HG02623 (cell line): ENCODE measurements at regions not wholly inside any gene's neighbourhood (a gene's known extent, or its start where the extent isn't known, plus 50 kb on each side); places are given as distances from the start of the nearest gene placed in this dataset.

Experiments
- ATAC-seq: cut with Tn5 transposase; IDR thresholded peaks from one replicate; pipeline ENCODE4 v1.9.1; 2021; ENCODE audit warnings: moderate library complexity; ENCODE audit not compliant: unreplicated experiment

DNA sequence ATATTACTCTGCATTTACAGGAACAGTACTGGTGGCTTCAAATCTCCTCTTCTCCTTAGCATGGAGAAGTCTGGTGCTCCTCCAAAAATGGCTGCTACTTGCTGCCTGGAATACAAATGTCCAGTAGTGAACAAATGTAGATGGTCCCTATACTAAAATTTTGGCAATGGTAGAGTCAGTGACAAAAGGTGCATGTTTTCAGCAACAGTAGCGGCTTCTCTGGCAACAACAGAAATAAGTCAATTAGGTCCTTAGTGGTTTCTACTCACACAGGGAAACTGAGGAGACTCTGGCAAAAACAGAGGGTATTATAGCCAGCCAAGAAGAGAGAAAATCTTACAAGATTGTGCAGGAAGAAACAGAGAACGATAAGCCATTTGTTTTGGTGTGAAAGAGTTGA lies 1368.4 kb upstream of the ADGRL3 start:
- no peak for ATAC-seq

DNA sequence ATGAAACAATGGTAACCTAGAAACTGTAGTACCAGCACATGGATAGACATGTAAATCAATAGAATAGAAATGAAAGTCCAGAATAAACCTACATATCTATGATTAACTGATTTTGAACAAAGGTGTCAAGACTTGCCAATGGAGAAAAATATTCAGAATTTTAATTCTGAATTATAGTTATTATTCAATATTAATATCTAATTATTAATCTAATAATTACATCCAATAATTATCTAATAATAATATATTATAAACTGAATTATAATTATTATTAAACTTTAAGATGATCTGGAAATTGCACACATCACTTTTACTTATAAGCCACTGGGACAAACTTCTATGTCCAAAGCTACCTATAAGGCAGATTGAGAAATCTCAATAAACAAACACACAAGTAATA lies 1365.2 kb upstream of the ADGRL3 start:
- ATAC-seq, result no peak

DNA sequence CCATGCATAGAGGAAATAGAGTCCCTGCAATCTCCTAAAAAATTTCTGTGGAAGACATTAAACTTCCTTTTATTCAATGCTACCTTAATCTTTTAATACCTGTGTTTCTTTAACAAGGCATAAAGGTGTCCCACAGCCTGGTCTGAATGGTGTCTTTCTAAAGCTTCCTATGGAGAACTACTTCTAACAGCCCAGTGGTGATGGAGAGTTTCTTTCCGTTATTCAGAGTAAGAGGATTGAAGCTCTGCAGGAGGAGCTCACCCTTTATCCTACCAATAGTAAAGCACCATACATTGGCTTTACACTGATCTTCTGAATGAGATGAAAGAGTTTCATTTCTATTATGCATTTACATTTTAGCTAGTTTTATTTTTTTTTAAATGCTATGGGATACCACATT lies 1362.4 kb upstream of the ADGRL3 start:
- no peak for ATAC-seq

GRCh38 chr4:59838236-59838635 lies 1361.9 kb upstream of the ADGRL3 start:
- ATAC-seq, result no peak

DNA sequence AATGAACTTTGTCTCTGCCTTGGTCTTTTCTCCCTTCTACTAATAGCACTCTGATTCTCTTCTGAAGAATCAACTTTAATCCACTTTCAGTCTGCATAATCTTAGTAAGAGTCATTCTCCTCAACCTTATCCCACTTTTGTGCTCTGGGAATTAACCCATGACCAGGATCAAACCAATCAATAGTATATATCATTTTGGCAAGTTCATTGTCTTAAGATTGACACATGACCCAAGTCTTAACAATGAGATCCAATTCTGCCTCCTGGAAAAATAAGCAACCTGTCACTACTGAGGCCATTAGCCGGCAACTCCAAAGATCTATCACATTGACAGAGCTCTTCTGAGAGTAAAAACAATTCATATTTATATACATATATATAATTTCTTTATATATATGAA lies 1358.4 kb upstream of the ADGRL3 start:
- ATAC-seq, result no peak

GRCh38 chr4:59848457-59848856 lies 1351.7 kb upstream of the ADGRL3 start:
- no peak for ATAC-seq

DNA sequence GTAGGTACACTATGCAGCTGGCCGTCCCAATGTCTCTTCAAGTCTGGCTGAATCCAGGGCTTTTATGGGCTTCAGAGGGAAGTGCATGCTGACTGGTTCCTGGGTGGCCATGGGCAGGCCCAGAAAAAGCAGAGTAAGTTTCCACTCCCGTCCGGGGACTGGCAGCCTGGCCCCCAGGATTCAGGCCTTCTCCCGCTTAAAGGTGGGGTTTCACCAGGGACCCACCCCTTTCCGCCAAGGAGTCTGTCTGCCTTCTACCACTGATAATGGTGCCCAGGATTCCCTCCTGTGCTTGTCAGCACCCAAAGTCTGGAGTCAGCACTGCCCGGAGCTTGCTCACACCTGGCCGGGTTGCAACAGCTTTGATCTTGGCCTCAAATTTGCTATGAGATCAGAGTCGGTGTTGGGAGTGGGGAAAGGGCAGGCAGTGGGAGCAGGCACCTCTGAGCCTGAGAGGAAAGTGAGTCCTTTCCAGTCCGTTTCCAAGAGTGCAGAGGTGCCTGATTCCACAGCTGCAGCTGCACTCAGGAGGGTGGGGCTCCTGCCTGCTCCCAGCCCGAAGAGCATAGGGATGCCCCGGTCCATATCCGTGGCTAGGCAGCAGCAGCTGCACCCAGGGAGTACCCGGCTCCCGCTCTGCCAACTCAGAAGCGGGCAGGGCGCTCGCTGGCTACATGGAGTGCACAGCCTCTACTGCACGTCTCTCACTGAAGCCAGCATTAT lies 1344.3 kb upstream of the ADGRL3 start:
- no peak for ATAC-seq

DNA sequence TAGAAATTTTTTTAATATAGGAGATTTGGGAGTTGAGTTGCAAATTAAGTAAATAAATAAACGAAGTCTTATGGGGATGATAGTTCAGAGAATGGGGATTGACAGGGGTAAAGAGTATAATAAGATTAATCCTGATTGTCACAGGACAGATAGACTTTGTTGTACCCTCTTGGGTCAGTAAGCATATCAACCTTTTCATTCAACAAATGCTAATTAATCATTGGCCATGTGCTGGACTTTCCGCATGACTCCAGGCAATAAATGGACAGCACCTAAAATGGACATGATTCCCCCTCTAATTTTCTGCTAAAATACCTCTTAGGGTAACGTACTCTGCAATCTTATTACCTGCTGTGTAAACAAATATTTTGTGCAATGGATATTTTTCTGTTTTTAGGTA lies 1331.1 kb upstream of the ADGRL3 start:
- ATAC-seq, result no peak

DNA sequence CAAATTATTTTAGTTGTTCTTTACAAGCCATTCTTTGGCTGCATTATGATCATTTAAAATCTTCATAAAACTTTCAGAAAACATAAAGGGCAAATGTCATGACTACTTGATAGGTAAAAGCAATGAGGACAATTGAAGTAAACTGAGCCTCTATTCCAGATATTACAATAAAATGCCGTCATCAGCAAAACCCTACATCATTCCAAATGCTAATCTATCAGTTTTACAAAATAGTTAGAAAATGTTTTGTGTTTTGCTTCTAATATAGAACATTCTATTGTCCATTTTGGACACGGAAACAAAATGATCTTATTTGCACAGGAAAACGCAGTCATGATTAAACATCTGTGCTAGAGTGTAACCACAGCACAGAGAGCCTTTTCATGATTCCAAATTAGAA lies 1330.6 kb upstream of the ADGRL3 start:
- no peak for ATAC-seq

- no peak for ATAC-seq
These were observed 1318.5 kb upstream of the ADGRL3 start for GRCh38 chr4:59881632-59882031.

GRCh38 chr4:59904331-59904730 lies 1295.8 kb upstream of the ADGRL3 start:
- ATAC-seq, result no peak

GRCh38 chr4:59920416-59920815 lies 1279.7 kb upstream of the ADGRL3 start:
- ATAC-seq, result no peak

DNA sequence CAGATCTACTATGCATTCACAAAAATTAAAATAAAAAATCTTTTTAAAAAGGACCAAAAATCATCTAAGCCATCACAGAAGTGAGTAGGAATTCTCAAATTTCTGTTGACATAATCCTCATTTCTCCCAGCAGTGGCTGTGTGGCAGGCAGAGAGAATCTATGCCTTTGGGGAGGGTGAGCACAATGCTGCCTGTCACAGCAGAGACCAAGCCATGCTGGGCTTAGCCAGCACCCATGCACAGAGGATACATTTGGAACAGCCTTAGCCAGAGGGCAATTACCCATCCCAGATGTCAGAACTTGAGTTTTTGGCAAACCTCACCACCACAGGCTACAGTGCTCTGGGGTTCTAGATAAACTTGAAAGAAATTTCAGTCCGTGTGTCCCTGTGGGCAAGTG lies 1274.8 kb upstream of the ADGRL3 start:
- ATAC-seq, result no peak

GRCh38 chr4:59936566-59936965 lies 1263.6 kb upstream of the ADGRL3 start:
- no peak for ATAC-seq

- ATAC-seq, result no peak
These were observed 1262.0 kb upstream of the ADGRL3 start for GRCh38 chr4:59938166-59938565.

DNA sequence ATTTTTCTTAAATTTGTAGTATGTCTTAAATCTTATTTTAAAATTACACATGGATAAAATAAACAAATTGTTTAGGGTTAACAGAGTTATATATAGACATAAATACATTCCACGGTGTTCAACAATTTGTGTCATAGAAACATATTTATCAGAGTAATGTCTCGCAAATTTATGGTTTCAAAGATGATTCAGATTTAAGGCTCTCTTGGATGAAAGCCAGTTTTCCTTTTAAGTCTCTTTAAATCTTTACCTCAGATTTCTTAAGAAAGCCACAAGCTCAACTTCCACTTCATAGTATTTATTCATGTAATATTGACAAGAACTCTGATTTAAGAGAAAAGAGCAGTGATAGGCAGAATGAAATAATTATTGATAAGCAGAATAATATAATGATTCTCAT lies 1254.8 kb upstream of the ADGRL3 start:
- no peak for ATAC-seq

- ATAC-seq, result no peak
These were observed 1254.4 kb upstream of the ADGRL3 start for GRCh38 chr4:59945716-59946115.

DNA sequence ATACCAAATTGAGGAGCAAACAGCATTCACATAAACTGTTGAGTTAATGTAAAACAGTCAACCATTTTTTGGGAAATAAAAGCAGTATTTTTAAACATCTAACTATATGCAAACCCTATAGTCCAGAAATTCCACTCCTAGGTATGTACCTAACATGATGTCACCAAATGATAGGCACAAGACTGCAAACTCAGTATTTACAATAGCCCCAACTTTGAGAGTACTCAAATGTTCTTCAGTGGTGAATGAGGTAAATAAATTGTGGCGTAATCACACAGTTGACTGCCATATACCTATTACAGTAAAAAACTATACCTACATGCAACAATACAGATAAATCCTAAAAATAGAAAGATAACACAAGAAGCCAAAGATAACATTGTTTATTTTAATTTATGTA lies 1243.8 kb upstream of the ADGRL3 start:
- no peak for ATAC-seq

DNA sequence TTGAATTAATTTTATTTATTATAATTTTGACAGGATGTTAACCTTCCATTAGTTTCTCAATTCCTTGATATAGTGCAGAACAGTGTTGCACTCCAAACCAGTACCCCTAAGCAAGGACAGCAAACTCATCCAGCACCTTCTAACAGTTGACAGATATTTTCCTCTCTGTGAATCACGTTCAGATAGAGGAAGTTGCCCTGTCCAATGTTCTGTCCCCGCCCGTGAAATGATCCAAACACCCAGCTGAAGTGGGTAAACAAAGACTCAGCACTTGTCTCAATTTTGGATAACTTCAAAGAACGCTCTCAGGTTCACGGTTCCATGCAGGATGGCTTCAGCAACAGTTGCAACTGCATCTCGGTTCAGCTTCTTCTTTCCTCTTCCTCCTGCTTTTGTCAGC lies 1240.0 kb upstream of the ADGRL3 start:
- ATAC-seq, result no peak

- no peak for ATAC-seq
These were observed 1233.4 kb upstream of the ADGRL3 start for GRCh38 chr4:59966758-59967157.

GRCh38 chr4:59968796-59969195 lies 1231.3 kb upstream of the ADGRL3 start:
- no peak for ATAC-seq

- ATAC-seq, result no peak
These were observed 1230.2 kb upstream of the ADGRL3 start for GRCh38 chr4:59969909-59970308.

- no peak for ATAC-seq
These were observed 1228.2 kb upstream of the ADGRL3 start for GRCh38 chr4:59971952-59972351.
